ENCODE measurements at regions not wholly inside any gene's neighbourhood (a gene's known extent, or its start where the extent isn't known, plus 50 kb on each side); places are given as distances from the start of the nearest gene placed in this dataset.

DNA sequence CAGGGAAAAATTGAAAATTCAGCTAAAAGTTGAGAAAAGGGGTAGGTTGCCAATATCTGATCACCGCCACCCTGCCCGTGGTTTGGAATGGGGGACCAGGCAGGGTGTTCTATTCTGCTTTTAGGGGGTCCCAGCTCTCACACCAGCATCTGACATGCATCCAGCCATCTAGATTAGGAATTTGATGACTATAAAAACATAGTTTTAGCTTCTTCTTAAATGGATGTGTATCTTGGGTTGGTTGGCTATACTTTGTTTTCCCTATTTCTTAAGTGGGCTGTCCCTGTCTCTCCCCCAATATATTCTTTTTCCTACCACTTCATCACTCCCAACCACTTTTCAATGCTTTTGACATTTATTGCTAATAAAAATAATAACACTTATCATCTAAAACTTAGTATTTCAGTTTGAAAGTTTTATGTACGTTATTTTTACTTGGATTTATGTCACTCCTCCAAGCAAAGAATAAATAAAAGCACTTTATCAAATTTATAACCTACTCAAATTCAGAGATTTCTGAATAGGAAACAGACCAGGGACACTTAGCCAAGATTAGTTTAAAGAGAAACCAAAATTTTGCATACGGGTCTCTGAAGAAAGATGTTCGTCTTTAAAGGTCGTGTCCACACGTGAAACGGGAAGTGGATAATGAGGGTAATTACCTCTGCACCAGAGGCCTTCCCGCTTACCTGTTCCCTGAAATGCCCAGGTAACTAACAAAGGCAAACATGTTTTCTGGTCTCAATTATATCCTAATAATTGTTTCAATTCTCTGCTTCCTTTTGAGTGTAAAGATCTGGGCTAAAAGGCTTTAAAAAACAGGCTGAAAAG, 233.2 kb upstream of the AUTS2 start:
- TF ChIP-seq EP300 (IDR thresholded peaks at IDR 0.05) (no peak), POLR2A (IDR thresholded peaks at IDR 0.05) (no peak), CTCF (IDR thresholded peaks at IDR 0.05) (no peak), POLR2AphosphoS5 (IDR thresholded peaks at IDR 0.05) (no peak)

GRCh38 chr7:69365651-69366192, 232.6 kb upstream of the AUTS2 start:
- Histone ChIP-seq H3K27ac (no peak overlapping the region), H3K9me3 (no peaks in the 10 kb centered on the region), H3K4me1 (no peaks in the 10 kb centered on the region), H3K27me3 (no peaks in the 10 kb centered on the region), H3K4me3 (no peak overlapping the region), H3K36me3 (no peaks in the 10 kb centered on the region)
- no peak for DNase-seq
- TF ChIP-seq POLR2A (IDR thresholded peaks at IDR 0.05) = no peak
- TF ChIP-seq EP300 (IDR thresholded peaks at IDR 0.05) = no peak
- no peak for TF ChIP-seq POLR2AphosphoS5 (IDR thresholded peaks at IDR 0.05)
- TF ChIP-seq CTCF (IDR thresholded peaks at IDR 0.05) = no peak
- 41 to 53% methylated on average over 13 of the region's 13 CpGs for WGBS, 2 donors
- ATAC-seq (ENCODE audit: low FRiP score in 2 of 2) = peak; percentile 26 to 66

More for the DNA sequence above, 233.2 kb upstream of the AUTS2 start:
- Histone ChIP-seq H3K27ac (no peak overlapping the region), H3K4me1 (no peaks in the 10 kb centered on the region), H3K27me3 (no peaks in the 10 kb centered on the region), H3K4me3 (no peak overlapping the region), H3K36me3 (no peaks in the 10 kb centered on the region), H3K9me3 (no peaks in the 10 kb centered on the region)
- DNase-seq (no peak), ATAC-seq (ENCODE audit: low FRiP score in 2 of 2) (no peak)
- WGBS, 2 donors = 83 to 87% methylated on average over 9 of the region's 9 CpGs

GRCh38 chr7:69367780-69368179, 230.5 kb upstream of the AUTS2 start:
- H3K27ac ChIP-seq = no peak overlapping the region
- ATAC-seq (ENCODE audit: low FRiP score in 2 of 2) (peak in 1 of 2 donors; percentile 32), DNase-seq (no peak)
- 77 to 93% methylated on average over 7 to 8 of the region's 8 CpGs for WGBS, 2 donors
- H3K4me3 ChIP-seq = no peak overlapping the region
- no peaks in the 10 kb centered on the region for H3K9me3 ChIP-seq
- TF ChIP-seq POLR2AphosphoS5 (IDR thresholded peaks at IDR 0.05) (no peak), CTCF (IDR thresholded peaks at IDR 0.05) (no peak)
- H3K4me1 ChIP-seq = no peaks in the 10 kb centered on the region
- no peaks in the 10 kb centered on the region for H3K36me3 ChIP-seq
- no peaks in the 10 kb centered on the region for H3K27me3 ChIP-seq

GRCh38 chr7:69373171-69374043, 224.9 kb upstream of the AUTS2 start:
- H3K9me3 ChIP-seq = no peaks in the 10 kb centered on the region
- no peak overlapping the region for H3K4me3 ChIP-seq
- no peak overlapping the region for H3K27ac ChIP-seq
- no peaks in the 10 kb centered on the region for H3K36me3 ChIP-seq
- WGBS, 2 donors = 46 to 48% methylated on average over 6 of the region's 6 CpGs
- H3K27me3 ChIP-seq = no peaks in the 10 kb centered on the region
- TF ChIP-seq CTCF (IDR thresholded peaks at IDR 0.05) (no peak), POLR2AphosphoS5 (IDR thresholded peaks at IDR 0.05) (no peak), EP300 (IDR thresholded peaks at IDR 0.05) (no peak), POLR2A (IDR thresholded peaks at IDR 0.05) (no peak)
- ATAC-seq (ENCODE audit: low FRiP score in 2 of 2) (peak in 1 of 2 donors; percentile 65), DNase-seq (no peak)
- peaks cover 0 to 3% (median 0%) of the 10 kb centered on the region in 4 donors for H3K4me1 ChIP-seq
